Osteoblast (primary cell): ENCODE measurements at regions not wholly inside any gene's neighbourhood (a gene's known extent, or its start where the extent isn't known, plus 50 kb on each side); places are given as distances from the start of the nearest gene placed in this dataset. TPM values are rescaled to one million over a fixed set of nuclear protein-coding genes. Genes with fewer than 3 reads are reported as not detected.
A peak's percentile ranks its signal among the peaks of the same experiment; 100 is the strongest.

Experiments
- DNase-seq: peaks from one replicate; pipeline ENCODE4 v3.0.0; 2011; ENCODE audit warnings: low spot score, mixed read lengths; ENCODE audit not compliant: insufficient read length; ENCODE audit errors: missing footprints
- H2AFZ ChIP-seq: 2 replicates; pipeline ENCODE4 v1.6.0; 2011; ENCODE audit warnings: mild to moderate bottlenecking, low read length
- H3K27ac ChIP-seq: 2 replicates; pipeline ENCODE4 v1.5.1; 2011; ENCODE audit warnings: mild to moderate bottlenecking, low read depth, low read length, moderate library complexity
- H3K27me3 ChIP-seq: 2 replicates; pipeline ENCODE4 v1.6.0; 2012; ENCODE audit warnings: mild to moderate bottlenecking, control low read depth, inconsistent platforms, low read length, moderate library complexity; ENCODE audit not compliant: insufficient read depth
- H3K36me3 ChIP-seq: 2 replicates; pipeline ENCODE4 v1.5.1; 2011; ENCODE audit warnings: mild to moderate bottlenecking, low read length, control low read depth, moderate library complexity; ENCODE audit not compliant: insufficient read depth
- H3K4me1 ChIP-seq: 2 replicates; pipeline ENCODE4 v1.5.1; 2011; ENCODE audit warnings: mild to moderate bottlenecking, low read length, control low read depth, moderate library complexity; ENCODE audit not compliant: insufficient read depth
- H3K4me2 ChIP-seq: 2 replicates; pipeline ENCODE4 v1.6.0; 2011; ENCODE audit warnings: mild to moderate bottlenecking, low read length; ENCODE audit not compliant: insufficient read depth
- H3K4me3 ChIP-seq: fragments of 200-600 bp; sonication (generic); 3 replicates; pipeline ENCODE4 v1.5.1; 2012; ENCODE audit warnings: mild to moderate bottlenecking, low read length, inconsistent platforms; ENCODE audit not compliant: insufficient read depth
- H3K79me2 ChIP-seq: 2 replicates; pipeline ENCODE4 v1.6.0; 2012; ENCODE audit warnings: mild to moderate bottlenecking, low read length, control low read depth, inconsistent platforms; ENCODE audit not compliant: insufficient read depth
- H3K9me3 ChIP-seq: 2 replicates; pipeline ENCODE4 v1.5.1; 2011; ENCODE audit warnings: low read depth, low read length, control low read depth
- H4K20me1 ChIP-seq: 2 replicates; pipeline ENCODE4 v1.6.0; 2012; ENCODE audit warnings: mild to moderate bottlenecking, low read length, control low read depth; ENCODE audit not compliant: insufficient read depth
- small RNA-seq: library from RNA; depleted of rRNA; stranded (forward); fragments of <200 nt; gene quantifications from one replicate; pipeline ENCODE3, GENCODE V24; 2012
- TF ChIP-seq, protein P1 (sequence below): IDR thresholded peaks from 2 replicates; pipeline ENCODE4 v1.5.1; 2011; ENCODE audit warnings: mild to moderate bottlenecking, low read depth, low read length, moderate library complexity; ENCODE audit errors: extremely low read depth

DNA sequence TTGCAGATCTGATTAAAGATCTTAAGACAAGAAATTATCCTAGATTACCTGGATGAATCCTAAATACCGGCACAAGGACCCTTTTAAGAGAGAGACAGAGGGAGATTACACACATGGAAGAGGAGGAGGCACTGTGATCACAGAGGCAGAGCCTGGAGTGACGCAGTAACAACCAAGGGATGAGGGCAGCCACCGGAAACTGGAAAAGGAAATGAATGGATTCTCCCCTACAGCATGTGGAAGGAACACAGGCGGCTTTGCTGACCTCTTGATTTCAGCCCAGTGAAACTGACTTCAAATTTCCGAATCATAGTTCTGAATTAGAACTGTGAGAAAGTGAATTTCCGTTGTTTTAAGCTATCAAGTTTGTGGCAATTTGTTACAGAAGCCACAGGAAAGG, 50.2 kb upstream of the IVNS1ABP start:
- peak overlapping the region; percentile 33 for H2AFZ ChIP-seq
- H3K79me2 ChIP-seq: no peaks in the 10 kb centered on the region
- no peaks in the 10 kb centered on the region for H4K20me1 ChIP-seq
- TF ChIP-seq, protein P1, sequence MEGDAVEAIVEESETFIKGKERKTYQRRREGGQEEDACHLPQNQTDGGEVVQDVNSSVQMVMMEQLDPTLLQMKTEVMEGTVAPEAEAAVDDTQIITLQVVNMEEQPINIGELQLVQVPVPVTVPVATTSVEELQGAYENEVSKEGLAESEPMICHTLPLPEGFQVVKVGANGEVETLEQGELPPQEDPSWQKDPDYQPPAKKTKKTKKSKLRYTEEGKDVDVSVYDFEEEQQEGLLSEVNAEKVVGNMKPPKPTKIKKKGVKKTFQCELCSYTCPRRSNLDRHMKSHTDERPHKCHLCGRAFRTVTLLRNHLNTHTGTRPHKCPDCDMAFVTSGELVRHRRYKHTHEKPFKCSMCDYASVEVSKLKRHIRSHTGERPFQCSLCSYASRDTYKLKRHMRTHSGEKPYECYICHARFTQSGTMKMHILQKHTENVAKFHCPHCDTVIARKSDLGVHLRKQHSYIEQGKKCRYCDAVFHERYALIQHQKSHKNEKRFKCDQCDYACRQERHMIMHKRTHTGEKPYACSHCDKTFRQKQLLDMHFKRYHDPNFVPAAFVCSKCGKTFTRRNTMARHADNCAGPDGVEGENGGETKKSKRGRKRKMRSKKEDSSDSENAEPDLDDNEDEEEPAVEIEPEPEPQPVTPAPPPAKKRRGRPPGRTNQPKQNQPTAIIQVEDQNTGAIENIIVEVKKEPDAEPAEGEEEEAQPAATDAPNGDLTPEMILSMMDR: no peak
- H3K36me3 ChIP-seq: no peaks in the 10 kb centered on the region
- H3K4me3 ChIP-seq: no peak overlapping the region
- no peak overlapping the region for H3K27ac ChIP-seq
- no peaks in the 10 kb centered on the region for H3K9me3 ChIP-seq
- no peak for DNase-seq
- H3K27me3 ChIP-seq: no peaks in the 10 kb centered on the region
- H3K4me1 ChIP-seq: peaks cover 13% of the 10 kb centered on the region
- no peak overlapping the region for H3K4me2 ChIP-seq

Small RNA genes in the stretch of these regions (small RNA-seq; reads per million reads assigned to genes)
- not detected for gene MCRIP2P2
- gene RF00019: not detected
- gene RNU7-183P: not detected
